Stimulated activated naive CD8-positive, alpha-beta T cell treated with anti-CD3 and anti-CD28 coated beads, Interleukin-15, Interleukin-2, amounts not matched to agents 100 ng/mL and 50 ng/mL, for 24 hours (primary cell): ENCODE measurements at regions not wholly inside any gene's neighbourhood (a gene's known extent, or its start where the extent isn't known, plus 50 kb on each side); places are given as distances from the start of the nearest gene placed in this dataset.
A peak's percentile ranks its signal among the peaks of the same experiment; 100 is the strongest.

ENCODE experiments used
- H3K27ac Mint-ChIP-seq: one replicate; pipeline ENCODE4 v1.8.0; 2021; ENCODE audit warnings: mild to moderate bottlenecking, mixed read lengths
- H3K27me3 Mint-ChIP-seq: one replicate; pipeline ENCODE4 v1.8.0; 2021; ENCODE audit warnings: mixed read lengths
- H3K36me3 Mint-ChIP-seq: one replicate; pipeline ENCODE4 v1.8.0; 2021; ENCODE audit warnings: low read depth, mixed read lengths
- H3K4me1 Mint-ChIP-seq: one replicate; pipeline ENCODE4 v1.8.0; 2021; ENCODE audit warnings: low read depth, mixed read lengths
- H3K4me3 Mint-ChIP-seq: one replicate; pipeline ENCODE4 v1.8.0; 2021; ENCODE audit warnings: mild to moderate bottlenecking, mixed read lengths
- H3K9me3 Mint-ChIP-seq: one replicate; pipeline ENCODE4 v1.8.0; 2021; ENCODE audit warnings: mixed read lengths

GRCh38 chr22:49624421-49625177 is 203.1 kb downstream of the BRD1 start:
- H3K27me3 Mint-ChIP-seq, result no peaks in the 10 kb centered on the region
- H3K4me3 Mint-ChIP-seq, result no peak overlapping the region
- H3K9me3 Mint-ChIP-seq, result no peaks in the 10 kb centered on the region
- H3K27ac Mint-ChIP-seq, result peak overlapping the region; percentile 63
- H3K36me3 Mint-ChIP-seq, result no peaks in the 10 kb centered on the region
- H3K4me1 Mint-ChIP-seq, result peaks cover 10% of the 10 kb centered on the region

GRCh38 chr22:49623715-49624114 is 204.0 kb downstream of the BRD1 start:
- Mint-ChIP-seq H3K27me3 (no peaks in the 10 kb centered on the region), H3K9me3 (no peaks in the 10 kb centered on the region), H3K4me1 (peaks cover 10% of the 10 kb centered on the region), H3K4me3 (no peak overlapping the region), H3K36me3 (peaks cover 4% of the 10 kb centered on the region), H3K27ac (peak overlapping the region; percentile 12)

DNA sequence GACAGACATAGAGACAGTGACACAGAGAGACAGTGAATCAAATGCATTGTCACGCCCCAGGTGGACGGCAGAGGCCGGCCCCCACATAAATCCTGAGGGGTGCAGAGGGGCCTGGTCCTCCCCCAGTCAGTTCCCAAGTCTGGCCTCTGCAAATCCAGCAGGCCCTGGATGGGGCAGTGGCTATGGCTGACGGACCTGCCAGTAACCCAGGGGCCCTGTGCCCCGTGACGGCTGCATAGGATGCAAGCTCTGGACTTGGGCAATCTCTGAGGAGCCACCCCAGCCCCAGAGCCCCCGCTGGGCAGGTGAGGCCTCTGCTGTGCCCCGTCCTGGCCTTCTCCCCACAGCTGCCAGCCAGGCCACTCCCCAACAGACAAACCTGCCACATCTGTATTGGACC is 204.5 kb downstream of the BRD1 start:
- Mint-ChIP-seq H3K9me3 (no peaks in the 10 kb centered on the region), H3K36me3 (peaks cover 5% of the 10 kb centered on the region), H3K27me3 (no peaks in the 10 kb centered on the region), H3K27ac (no peak overlapping the region), H3K4me3 (no peak overlapping the region), H3K4me1 (peaks cover 10% of the 10 kb centered on the region)

DNA sequence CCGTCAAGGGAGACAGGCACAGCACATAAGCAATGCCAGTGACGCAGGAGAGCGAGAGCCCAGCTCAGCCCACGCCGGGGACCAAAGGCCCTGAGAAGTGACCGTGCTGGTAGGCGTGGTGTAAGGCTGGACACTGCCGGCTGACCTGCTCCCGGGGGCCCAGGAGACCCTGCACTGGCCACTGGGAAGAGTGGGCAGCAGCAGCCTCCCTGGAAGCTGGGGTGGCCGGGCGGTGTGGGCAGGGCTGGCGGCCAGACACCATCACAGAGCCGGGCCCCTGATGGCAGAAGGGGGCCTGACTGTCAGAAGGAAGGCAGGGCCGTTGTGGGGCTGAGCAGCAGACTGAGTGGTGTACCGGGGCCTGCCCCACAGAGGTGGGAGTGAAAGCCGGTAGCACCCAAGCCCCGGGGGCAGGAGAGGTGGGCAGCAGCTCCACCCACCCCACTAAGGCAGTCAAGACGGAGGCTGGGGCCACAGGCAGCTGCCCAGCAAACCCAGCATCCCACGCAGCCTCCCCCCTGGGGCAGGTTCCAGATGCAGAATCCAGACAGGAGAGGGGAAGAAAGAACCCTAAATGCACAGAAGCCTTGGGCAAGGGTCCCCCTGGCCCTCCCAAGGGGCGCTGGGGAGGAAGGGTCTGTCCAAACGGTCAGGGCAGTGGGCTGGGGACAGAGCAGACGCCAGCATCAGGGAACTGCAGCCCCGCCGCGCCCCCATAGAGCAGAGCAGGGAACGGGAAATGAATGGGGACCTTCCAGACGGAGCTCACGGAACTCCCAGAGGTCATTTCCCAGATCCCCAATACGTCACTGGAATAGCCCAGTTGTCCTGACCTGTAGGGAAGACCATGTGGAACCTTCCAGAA is 205.2 kb downstream of the BRD1 start:
- peaks cover 10% of the 10 kb centered on the region for H3K4me1 Mint-ChIP-seq

DNA sequence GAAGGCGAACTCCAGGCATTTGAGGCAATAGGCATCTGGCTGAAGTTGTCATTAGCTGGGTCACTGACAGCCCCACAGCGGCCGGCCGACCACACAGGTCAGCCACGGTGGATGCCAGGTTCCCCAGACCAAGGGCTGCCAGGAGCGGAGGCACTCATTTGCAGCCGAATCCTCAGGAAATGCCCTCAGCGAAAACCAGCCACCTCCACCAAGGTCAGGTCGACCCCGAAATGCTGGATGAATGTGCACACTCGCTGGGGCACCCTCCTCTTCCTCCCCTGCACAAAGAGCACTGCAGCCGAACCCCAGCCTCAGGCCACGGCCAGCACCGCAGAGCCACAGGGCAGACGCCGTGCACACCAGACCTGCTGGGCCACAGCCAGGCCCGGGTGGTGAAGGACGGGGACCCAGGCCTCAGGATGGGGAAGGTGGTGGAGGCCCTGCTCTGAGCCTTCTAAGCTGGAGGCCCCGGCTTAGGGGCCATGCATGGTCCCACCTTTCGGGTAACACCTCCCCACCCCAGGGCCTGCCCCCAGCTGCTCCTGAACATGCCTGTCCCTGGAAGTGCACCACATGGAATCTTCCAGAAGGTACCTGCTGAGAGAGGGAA is 206.0 kb downstream of the BRD1 start:
- H3K4me3 Mint-ChIP-seq, result no peak overlapping the region
- H3K9me3 Mint-ChIP-seq, result no peaks in the 10 kb centered on the region
- peaks cover 10% of the 10 kb centered on the region for H3K4me1 Mint-ChIP-seq
- H3K27ac Mint-ChIP-seq, result no peak overlapping the region
- H3K27me3 Mint-ChIP-seq, result no peaks in the 10 kb centered on the region
- peaks cover 5% of the 10 kb centered on the region for H3K36me3 Mint-ChIP-seq

More for the DNA sequence above, 205.2 kb downstream of the BRD1 start:
- Mint-ChIP-seq H3K27ac (no peak overlapping the region), H3K4me3 (no peak overlapping the region), H3K36me3 (peaks cover 5% of the 10 kb centered on the region), H3K27me3 (no peaks in the 10 kb centered on the region), H3K9me3 (no peaks in the 10 kb centered on the region)

DNA sequence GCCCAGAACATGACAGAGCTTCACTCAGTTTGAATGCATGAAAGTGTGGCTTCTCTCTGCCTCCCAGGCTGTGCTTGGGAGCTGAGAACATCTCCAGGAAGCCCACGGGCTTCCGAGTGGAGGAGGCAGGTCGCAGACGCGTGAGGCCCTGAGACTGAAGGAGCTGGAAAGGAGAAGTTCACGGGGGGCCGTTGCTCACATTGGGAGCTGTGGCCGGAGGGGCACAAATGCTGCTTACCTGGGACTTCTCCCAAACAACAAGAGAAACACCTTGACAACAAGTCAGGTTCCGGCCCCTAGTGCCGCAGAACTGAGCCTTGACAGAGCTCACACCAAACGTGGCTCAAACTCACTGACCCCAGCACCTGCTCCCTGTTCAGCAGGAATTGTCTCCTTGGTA is 207.0 kb downstream of the BRD1 start:
- H3K4me3 Mint-ChIP-seq, result no peak overlapping the region
- H3K27me3 Mint-ChIP-seq, result no peaks in the 10 kb centered on the region
- peaks cover 10% of the 10 kb centered on the region for H3K4me1 Mint-ChIP-seq
- no peak overlapping the region for H3K27ac Mint-ChIP-seq
- H3K36me3 Mint-ChIP-seq, result peaks cover 5% of the 10 kb centered on the region
- no peaks in the 10 kb centered on the region for H3K9me3 Mint-ChIP-seq

GRCh38 chr22:49620003-49620556 is 207.6 kb downstream of the BRD1 start:
- no peak overlapping the region for H3K4me3 Mint-ChIP-seq
- H3K9me3 Mint-ChIP-seq, result no peaks in the 10 kb centered on the region
- peaks cover 5% of the 10 kb centered on the region for H3K36me3 Mint-ChIP-seq
- peaks cover 10% of the 10 kb centered on the region for H3K4me1 Mint-ChIP-seq
- H3K27ac Mint-ChIP-seq, result no peak overlapping the region
- H3K27me3 Mint-ChIP-seq, result no peaks in the 10 kb centered on the region

- Mint-ChIP-seq H3K9me3 (no peaks in the 10 kb centered on the region), H3K27ac (no peak overlapping the region), H3K27me3 (no peaks in the 10 kb centered on the region), H3K4me1 (peaks cover 9% of the 10 kb centered on the region), H3K36me3 (peaks cover 5% of the 10 kb centered on the region), H3K4me3 (no peak overlapping the region)
Measured at GRCh38 chr22:49619301-49619700, 208.4 kb downstream of the BRD1 start.

DNA sequence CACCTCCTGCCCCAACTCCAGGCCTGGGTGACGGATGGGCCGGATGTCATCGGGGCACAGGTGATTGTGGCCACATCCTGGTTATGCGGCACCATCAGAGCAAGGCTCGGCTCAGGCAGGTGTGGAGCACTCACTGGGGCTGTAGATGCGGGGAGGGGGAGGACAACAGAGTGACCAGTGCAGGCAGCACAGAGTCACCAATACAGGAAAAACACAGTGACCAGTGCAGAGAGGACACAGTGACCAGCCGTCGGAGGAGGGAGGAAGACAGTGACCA is 209.1 kb downstream of the BRD1 start:
- H3K4me1 Mint-ChIP-seq, result peaks cover 2% of the 10 kb centered on the region
- no peak overlapping the region for H3K27ac Mint-ChIP-seq
- H3K9me3 Mint-ChIP-seq, result no peaks in the 10 kb centered on the region
- peaks cover 5% of the 10 kb centered on the region for H3K36me3 Mint-ChIP-seq
- no peaks in the 10 kb centered on the region for H3K27me3 Mint-ChIP-seq
- H3K4me3 Mint-ChIP-seq, result no peak overlapping the region

- no peak overlapping the region for H3K27ac Mint-ChIP-seq
- no peaks in the 10 kb centered on the region for H3K4me1 Mint-ChIP-seq
- no peaks in the 10 kb centered on the region for H3K27me3 Mint-ChIP-seq
- peaks cover 10% of the 10 kb centered on the region for H3K36me3 Mint-ChIP-seq
- no peak overlapping the region for H3K4me3 Mint-ChIP-seq
- H3K9me3 Mint-ChIP-seq, result peaks cover 4% of the 10 kb centered on the region
Measured at GRCh38 chr22:49617866-49618676, 209.6 kb downstream of the BRD1 start.

DNA sequence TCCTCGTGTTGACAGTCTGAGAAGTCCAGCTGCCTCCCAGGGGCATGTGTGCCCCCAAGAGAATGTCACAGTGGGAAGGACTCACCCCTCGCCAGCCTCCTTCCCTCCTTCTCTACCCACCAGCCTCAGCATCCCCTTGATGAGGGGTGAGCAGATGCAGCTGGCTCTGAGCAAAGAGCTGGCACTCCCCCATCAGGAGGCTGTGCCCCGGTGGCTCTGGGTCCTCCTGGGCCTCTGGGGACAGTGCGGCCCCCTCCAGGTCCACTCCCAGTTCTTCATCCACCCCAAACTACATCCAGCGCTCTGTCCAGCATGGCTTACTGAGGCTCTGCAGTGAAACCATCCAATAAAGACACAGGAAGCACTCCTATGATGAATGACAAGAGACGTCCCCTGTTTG is 210.4 kb downstream of the BRD1 start:
- Mint-ChIP-seq H3K4me3 (no peak overlapping the region), H3K4me1 (no peaks in the 10 kb centered on the region), H3K9me3 (peaks cover 5% of the 10 kb centered on the region), H3K36me3 (peaks cover 14% of the 10 kb centered on the region), H3K27ac (no peak overlapping the region), H3K27me3 (no peaks in the 10 kb centered on the region)

- Mint-ChIP-seq H3K36me3 (peaks cover 14% of the 10 kb centered on the region), H3K4me1 (no peaks in the 10 kb centered on the region), H3K27ac (no peak overlapping the region), H3K27me3 (no peaks in the 10 kb centered on the region), H3K9me3 (peaks cover 5% of the 10 kb centered on the region), H3K4me3 (no peak overlapping the region)
Measured at GRCh38 chr22:49616356-49617231, 211.1 kb downstream of the BRD1 start.

GRCh38 chr22:49614966-49615965 is 212.4 kb downstream of the BRD1 start:
- H3K9me3 Mint-ChIP-seq, result peaks cover 5% of the 10 kb centered on the region
- no peaks in the 10 kb centered on the region for H3K4me1 Mint-ChIP-seq
- H3K4me3 Mint-ChIP-seq, result no peak overlapping the region

More at GRCh38 chr22:49614966-49615965, 212.4 kb downstream of the BRD1 start:
- Mint-ChIP-seq H3K27me3 (no peaks in the 10 kb centered on the region), H3K36me3 (peaks cover 14% of the 10 kb centered on the region), H3K27ac (no peak overlapping the region)
